PFSK-1 (cell line): ENCODE measurements at regions not wholly inside any gene's neighbourhood (a gene's known extent, or its start where the extent isn't known, plus 50 kb on each side); places are given as distances from the start of the nearest gene placed in this dataset.

Experiments
- FOXP2 ChIP-seq: optimal IDR thresholded peaks from 2 replicates; pipeline ENCODE3; 2011; ENCODE audit warnings: borderline replicate concordance, control low read depth, inconsistent platforms; ENCODE audit not compliant: insufficient read depth; ENCODE audit errors: extremely low read length, extremely low read depth
- POLR2AphosphoS5 ChIP-seq: IDR thresholded peaks from 2 replicates; pipeline ENCODE4 v1.6.1; 2012; ENCODE audit warnings: low read depth, mild to moderate bottlenecking, control low read depth, low read length, moderate library complexity
- REST ChIP-seq, 2 experiments: IDR thresholded peaks; 2 replicates each; pipeline versions ENCODE4 v1.6.1 to v1.8.0; 2011 to 2012; ENCODE audit warnings: low read depth in 2 of 2, low read length in 2 of 2, control low read depth in 1 of 2, inconsistent platforms in 1 of 2, mild to moderate bottlenecking in 1 of 2, moderate library complexity in 1 of 2; ENCODE audit not compliant: insufficient read depth in 1 of 2
- SIN3A ChIP-seq: IDR thresholded peaks from 2 replicates; pipeline ENCODE4 v1.6.1; 2012; ENCODE audit warnings: mild to moderate bottlenecking, low read length, moderate library complexity, borderline replicate concordance; ENCODE audit not compliant: insufficient read depth
- TAF1 ChIP-seq: IDR thresholded peaks from 2 replicates; pipeline ENCODE4 v1.6.1; 2012; ENCODE audit warnings: low read length, control low read depth, borderline replicate concordance; ENCODE audit not compliant: insufficient read depth

- no peak for TF ChIP-seq REST (IDR thresholded peaks at IDR 0.05; ENCODE audit: insufficient read depth in 1 of 2, low read depth in 2 of 2, low read length in 2 of 2)
- TF ChIP-seq POLR2AphosphoS5, result no peak
- TF ChIP-seq SIN3A, result no peak
- no peak for TF ChIP-seq TAF1
- no peak for TF ChIP-seq FOXP2
Measured at GRCh38 chr5:111013011-111013410, 58.5 kb upstream of the TSLP start.

- no peak for TF ChIP-seq TAF1
- TF ChIP-seq REST (IDR thresholded peaks at IDR 0.05; ENCODE audit: insufficient read depth in 1 of 2, low read depth in 2 of 2, low read length in 2 of 2), result no peak
Measured at GRCh38 chr5:111016801-111017200, 54.7 kb upstream of the TSLP start.

- TF ChIP-seq FOXP2 (no peak), SIN3A (no peak), TAF1 (no peak), POLR2AphosphoS5 (no peak), REST (IDR thresholded peaks at IDR 0.05; ENCODE audit: insufficient read depth in 1 of 2, low read depth in 2 of 2, low read length in 2 of 2) (no peak)
Measured at GRCh38 chr5:111017731-111018130, 53.8 kb upstream of the TSLP start.
